K562 (cell line): ENCODE measurements at regions not wholly inside any gene's neighbourhood (a gene's known extent, or its start where the extent isn't known, plus 50 kb on each side); places are given as distances from the start of the nearest gene placed in this dataset.

Source experiments
- ATAC-seq: fragments of 200-7000 bp; cut with Tn5 transposase; 3 replicates; pipeline ENCODE4 v1.9.1; 2020; ENCODE audit warnings: moderate library complexity
- BruUV-seq: library from RNA; stranded (reverse); fragments of 400-500 nt; replicated peaks from 2 replicates; lab custom pipeline; 2021; lab: Mats Ljungman, UMichigan
- CTCF ChIA-PET: fragments of 300-600 bp; formaldehyde crosslinking; extraction: SDS; loops from one replicate; lab custom pipeline; 2021; ENCODE audit warnings: low intra/inter-chr PET ratio; lab: Yijun Ruan, JAX
- POLR2A ChIA-PET: fragments of 300-600, 350-650 bp; sonication (Branson Sonifier 250); formaldehyde crosslinking; extraction: SDS; loops from one replicate; lab custom pipeline; 2021; ENCODE audit warnings: antibody characterized with exemption, inconsistent platforms; lab: Yijun Ruan, JAX
- DNase-seq, 4 experiments: peaks; one replicate each; pipeline versions ENCODE4 v3.0.0 to v3.0.0-alpha.2; 2011 to 2018; ENCODE audit warnings: low spot score in 3 of 4, mixed read lengths in 3 of 4; ENCODE audit errors: extremely low read depth in 1 of 4
- FAIRE-seq: peaks from 2 replicates; lab custom pipeline; 2011; peaks lifted over from hg19 to GRCh38; lab: Jason Lieb, UNC
- H2AFZ ChIP-seq: 2 replicates; pipeline ENCODE4 v1.6.0; 2011; ENCODE audit warnings: low read depth, low read length, control low read depth, inconsistent platforms
- H3K27ac ChIP-seq: fragments of 200-600 bp; 3 replicates; pipeline ENCODE4 v1.8.0; 2011; ENCODE audit warnings: low read depth, mild to moderate bottlenecking, control low read depth, inconsistent platforms, low read length, moderate library complexity, mixed read lengths; ENCODE audit errors: extremely low read depth
- H3K27me3 ChIP-seq, 2 experiments: fragments of 300-600 bp in 1 of 2; 2 replicates in 1 of 2; 3 replicates in 1 of 2; pipeline versions ENCODE4 v1.6.0 to v1.8.0; 2011; ENCODE audit warnings: inconsistent platforms in 2 of 2, low read length in 2 of 2, mild to moderate bottlenecking in 1 of 2, mixed read lengths in 1 of 2, moderate library complexity in 1 of 2; ENCODE audit not compliant: control insufficient read depth in 2 of 2, insufficient read depth in 2 of 2
- H3K36me3 ChIP-seq: fragments of 300-600 bp; 3 replicates; pipeline ENCODE4 v1.8.0; 2011; ENCODE audit warnings: mild to moderate bottlenecking, low read length, inconsistent platforms; ENCODE audit not compliant: control insufficient read depth, insufficient read depth
- H3K4me1 ChIP-seq, 2 experiments: fragments of 200-600 bp in 1 of 2; replicated peaks in 1 of 2; 2 replicates in 1 of 2; 3 replicates in 1 of 2; pipeline versions ENCODE4 v1.5.1 to v1.8.0; 2011; ENCODE audit warnings: inconsistent platforms in 2 of 2, low read length in 2 of 2, mild to moderate bottlenecking in 1 of 2, mixed read lengths in 1 of 2, moderate library complexity in 1 of 2; ENCODE audit not compliant: control insufficient read depth in 2 of 2, insufficient read depth in 2 of 2
- H3K4me2 ChIP-seq: 2 replicates; pipeline ENCODE4 v1.6.1; 2011; ENCODE audit warnings: low read length, control low read depth, inconsistent platforms, mixed read lengths; ENCODE audit not compliant: insufficient read depth
- H3K4me3 ChIP-seq: fragments of 200-600 bp; sonication (generic), shearing (Covaris generic); 2 replicates; pipeline ENCODE4 v1.5.1; 2016; ENCODE audit warnings: control low read depth, inconsistent platforms
- H3K79me2 ChIP-seq: fragments of 200-600 bp; 3 replicates; pipeline ENCODE4 v1.8.0; 2011; ENCODE audit warnings: low read length, inconsistent platforms; ENCODE audit not compliant: control insufficient read depth, insufficient read depth
- H3K9ac ChIP-seq, 2 experiments: 2 replicates each; pipeline versions ENCODE4 v1.6.0 to v1.6.1; 2011; ENCODE audit warnings: low read depth in 2 of 2, low read length in 2 of 2, control low read depth in 1 of 2, inconsistent platforms in 1 of 2, mild to moderate bottlenecking in 1 of 2, mixed read lengths in 1 of 2; ENCODE audit not compliant: insufficient read depth in 1 of 2
- H3K9me1 ChIP-seq: one replicate; pipeline ENCODE4 v1.6.0; 2011; ENCODE audit warnings: inconsistent platforms, mild to moderate bottlenecking, low read length, moderate library complexity; ENCODE audit not compliant: control insufficient read depth, insufficient read depth
- H3K9me3 ChIP-seq: replicated peaks from 2 replicates; pipeline ENCODE4 v1.5.1; 2011; ENCODE audit warnings: low read depth, low read length, inconsistent platforms; ENCODE audit not compliant: control insufficient read depth, insufficient read depth
- H4K20me1 ChIP-seq: replicated peaks from 2 replicates; pipeline ENCODE4 v1.6.1; 2011; ENCODE audit warnings: low read length, inconsistent platforms, mixed read lengths; ENCODE audit not compliant: control insufficient read depth, insufficient read depth
- C11orf30 ChIP-seq: fragments of 450-650 bp; IDR thresholded peaks from 2 replicates; pipeline ENCODE4 v1.6.1; 2016; ENCODE audit warnings: low read depth, mild to moderate bottlenecking
- GATAD2B ChIP-seq: fragments of 450-650 bp; IDR thresholded peaks from 2 replicates; pipeline ENCODE4 v1.6.1; 2017; ENCODE audit warnings: mild to moderate bottlenecking, borderline replicate concordance
- MAFK ChIP-seq: IDR thresholded peaks from 2 replicates; pipeline ENCODE4 v1.6.1; 2011; ENCODE audit warnings: low read length, improper control_type of control experiment
- MXI1 ChIP-seq: IDR thresholded peaks from 2 replicates; pipeline ENCODE4 v1.6.1; 2011; ENCODE audit warnings: low read depth, mild to moderate bottlenecking, improper control_type of control experiment, low read length
- NFE2L1 ChIP-seq: fragments of 450-650 bp; IDR thresholded peaks from 2 replicates; pipeline ENCODE4 v1.6.1; 2016; ENCODE audit warnings: missing genetic modification characterization, low read depth, mild to moderate bottlenecking, missing compliant biosample characterization, moderate library complexity, borderline replicate concordance
- PCBP2 ChIP-seq: fragments of 200-400 bp; formaldehyde crosslinking; IDR thresholded peaks from 2 replicates; pipeline ENCODE4 v1.6.1; 2018; ENCODE audit warnings: low read length, low read depth, mild to moderate bottlenecking, moderate library complexity; ENCODE audit not compliant: poor library complexity, severe bottlenecking
- YY1 ChIP-seq, 3 experiments: IDR thresholded peaks; 2 replicates each; pipeline ENCODE4 v1.6.1; 2011; ENCODE audit warnings: low read length in 2 of 3, mild to moderate bottlenecking in 2 of 3, moderate library complexity in 2 of 3, borderline replicate concordance in 1 of 3, control low read depth in 1 of 3, low read depth in 1 of 3; ENCODE audit not compliant: insufficient read depth in 3 of 3, insufficient replicate concordance in 2 of 3, control insufficient read depth in 1 of 3, insufficient read length in 1 of 3; ENCODE audit errors: extremely low read depth in 1 of 3
- ZNF282 ChIP-seq: sonication (generic); formaldehyde crosslinking; IDR thresholded peaks from 2 replicates; pipeline ENCODE4 v1.8.1; 2023; ENCODE audit warnings: missing genetic modification reagents
- ZNF316 ChIP-seq: fragments of 450-650 bp; IDR thresholded peaks from 2 replicates; pipeline ENCODE4 v1.6.1; 2016
- ZNF324 ChIP-seq: fragments of 250-450 bp; sonication (Bioruptor Pico); IDR thresholded peaks from 2 replicates; pipeline ENCODE4 v1.4.0; 2020; ENCODE audit warnings: mild to moderate bottlenecking
- WGBS: fragments of 100-300 bp; shearing (Covaris generic); methylation state at CpG from one replicate; pipeline ENCODE4 v1.1.6; 2016; ENCODE audit warnings: low coverage, mixed read lengths; ENCODE audit not compliant: insufficient coverage; ENCODE audit errors: missing lambda C conversion rate; 5-methylcytosine and 5-hydroxymethylcytosine counted together
- in situ Hi-C: fragments of 300-500 bp; cut with MboI; formaldehyde crosslinking; loops from 4 replicates; pipeline ENCODE4 v1.15.0; 2018; ENCODE audit warnings: inconsistent platforms, mixed read lengths
- intact Hi-C: fragments of 100-400 bp; cut with micrococcal nuclease; formaldehyde crosslinking; loops from 2 replicates; pipeline ENCODE4 v1.14.2; 2022

DNA sequence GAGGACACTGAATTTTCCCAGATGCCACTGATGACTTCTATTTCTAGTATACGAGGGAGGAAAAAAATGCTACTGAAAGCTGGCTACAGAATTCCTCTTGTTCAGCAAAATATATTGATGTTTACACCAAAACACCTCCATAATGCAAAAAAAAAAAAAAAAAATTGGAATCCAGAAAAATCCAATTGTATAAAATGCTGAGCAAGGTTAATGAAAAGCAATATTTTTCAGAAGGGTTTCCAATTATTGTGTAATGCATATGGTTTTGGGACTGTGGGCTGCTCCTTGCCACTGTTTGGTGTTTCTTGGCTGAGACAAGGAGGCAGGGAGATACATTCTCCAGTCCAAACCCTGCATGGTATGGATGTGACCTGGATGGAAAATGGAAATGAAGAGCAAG lies 83.8 kb downstream of the LSM5 start:
- in situ Hi-C loops: no loop called here
- Histone ChIP-seq H3K79me2 (no peaks in the 10 kb centered on the region), H3K9ac (no peak overlapping the region), H3K4me1 (no peaks in the 10 kb centered on the region), H3K27me3 (no peaks in the 10 kb centered on the region), H4K20me1 (no peaks in the 10 kb centered on the region), H2AFZ (no peak overlapping the region), H3K9me3 (no peaks in the 10 kb centered on the region), H3K4me3 (no peak overlapping the region), H3K27ac (no peak overlapping the region), H3K4me2 (no peak overlapping the region), H3K36me3 (no peaks in the 10 kb centered on the region), H3K9me1 (no peaks in the 10 kb centered on the region)
- TF ChIP-seq NFE2L1 (tag) (no peak), ZNF316 (peak; percentile 55; the same call in 1 of the 2 replicates), C11orf30 (peak; percentile 32; the same call in 1 of the 2 replicates)
- intact Hi-C loops: no loop called here
- POLR2A ChIA-PET: interaction anchor here (1.1 to 1.7 kb wide), 2 partner anchors 10 to 13 kb away, joined by 3 to 5 read pairs; no protein-coding TSS in a partner anchor
- 0% methylated on average over 1 of the region's 1 CpG for WGBS
- DNase-seq: no peak
- no peak for ATAC-seq
- no peak for FAIRE-seq
- CTCF ChIA-PET: no interaction called here
- BruUV-seq: no TSS peak

DNA sequence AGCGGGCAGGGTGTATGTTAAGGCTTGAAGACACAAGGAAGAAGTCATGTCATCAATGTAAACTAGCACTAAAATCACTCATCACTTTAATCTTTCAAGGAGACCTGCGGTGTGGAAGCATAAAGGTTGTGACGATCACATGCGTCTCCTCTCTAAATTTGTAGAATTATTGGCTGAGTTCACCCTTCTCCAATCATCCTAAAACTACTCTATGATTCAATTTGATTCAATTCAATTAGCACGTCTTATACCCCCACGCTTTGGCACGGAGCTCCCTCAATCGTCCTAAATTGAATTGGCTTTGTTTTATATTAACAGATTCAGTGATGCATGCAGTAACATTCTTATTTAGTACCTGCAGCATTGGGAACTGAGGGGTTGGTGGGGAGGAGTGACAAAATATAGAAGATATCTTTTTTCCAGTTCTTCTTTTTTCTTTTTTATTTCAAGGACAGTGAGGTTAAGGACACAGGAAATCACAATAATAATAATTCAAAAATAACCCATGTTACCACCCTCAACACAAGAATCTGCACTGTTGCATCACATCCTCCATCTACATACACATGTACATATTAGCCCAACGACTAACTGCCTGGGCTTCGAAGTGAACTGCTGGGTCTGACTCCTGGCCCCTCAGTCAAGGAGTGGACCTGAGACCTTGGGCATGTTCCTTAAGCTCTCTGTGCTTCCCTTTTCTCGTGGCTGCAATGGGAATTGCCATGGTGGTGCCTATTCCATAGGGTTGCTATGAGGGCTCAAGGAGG lies 86.5 kb downstream of the LSM5 start:
- Histone ChIP-seq H2AFZ (no peak overlapping the region), H3K79me2 (no peaks in the 10 kb centered on the region), H3K4me2 (no peak overlapping the region), H3K27ac (no peak overlapping the region), H3K4me1 (no peaks in the 10 kb centered on the region), H3K4me3 (no peak overlapping the region), H3K9me1 (no peaks in the 10 kb centered on the region), H3K27me3 (peaks cover 0 to 4% of the 10 kb centered on the region in 2 experiments; a peak in 2 of 5 replicates), H3K36me3 (no peaks in the 10 kb centered on the region), H3K9me3 (no peaks in the 10 kb centered on the region), H4K20me1 (no peaks in the 10 kb centered on the region; the same call in 1 of the 2 replicates), H3K9ac (no peak overlapping the region)
- ATAC-seq (no peak), FAIRE-seq (no peak), DNase-seq (no peak)
- in situ Hi-C loops (no loop called here), intact Hi-C loops (no loop called here)
- BruUV-seq: no TSS peak
- TF ChIP-seq YY1 (IDR thresholded peaks at IDR 0.05; ENCODE audit: borderline replicate concordance in 1 of 3, control insufficient read depth in 1 of 3, extremely low read depth in 1 of 3, insufficient read depth in 3 of 3, insufficient read length in 1 of 3, insufficient replicate concordance in 2 of 3, low read depth in 1 of 3, low read length in 2 of 3) (no peak), MXI1 (no peak), MAFK (no peak), ZNF324 (no peak), GATAD2B (no peak), ZNF282 (CRISPR knock-in tag) (no peak), PCBP2 (no peak)
- 2% methylated on average over 11 of the region's 11 CpGs for WGBS
- CTCF ChIA-PET: no interaction called here
- POLR2A ChIA-PET: interaction anchor here (0.6 to 1.2 kb wide), 2 partner anchors 56 to 59 kb away, joined by 4 to 6 read pairs; no protein-coding TSS in a partner anchor
